Stimulated activated CD4-positive, alpha-beta T cell treated with anti-CD3 and anti-CD28 coated beads, Interleukin-1b, Interleukin-23, amount 100 ng/mL, for 48 hours (primary cell): ENCODE measurements at regions not wholly inside any gene's neighbourhood (a gene's known extent, or its start where the extent isn't known, plus 50 kb on each side); places are given as distances from the start of the nearest gene placed in this dataset.
"Not testable (repeated sequence)": the region's sequence is repeated elsewhere in the genome, so short reads cannot be mapped to it uniquely, and the experiment has no call there.

ENCODE experiments used
- DNase-seq: peaks from one replicate; pipeline ENCODE4 v3.0.0-alpha.2; 2020

- DNase-seq = no peak
Measured at GRCh38 chr4:33924239-33924638, 2320.1 kb downstream of the ARAP2 start.

GRCh38 chr4:33924811-33925210 is 2319.5 kb downstream of the ARAP2 start:
- DNase-seq = no peak

GRCh38 chr4:33930497-33930896 is 2313.8 kb downstream of the ARAP2 start:
- no peak for DNase-seq

- DNase-seq = no peak
Measured at GRCh38 chr4:33931026-33931425, 2313.3 kb downstream of the ARAP2 start.

GRCh38 chr4:33940281-33940680 is 2304.0 kb downstream of the ARAP2 start:
- DNase-seq = no peak

- no peak for DNase-seq
Measured at GRCh38 chr4:33941854-33942253, 2302.5 kb downstream of the ARAP2 start.

- DNase-seq = no peak
Measured at GRCh38 chr4:33948921-33949320, 2295.4 kb downstream of the ARAP2 start.

- DNase-seq = not testable (repeated sequence)
Measured at GRCh38 chr4:33953848-33954247, 2290.5 kb downstream of the ARAP2 start.

- DNase-seq = no peak
Measured at GRCh38 chr4:33954759-33955158, 2289.6 kb downstream of the ARAP2 start.

- DNase-seq = no peak
Measured at GRCh38 chr4:33959519-33959918, 2284.8 kb downstream of the ARAP2 start.

GRCh38 chr4:33961761-33962160 is 2282.6 kb downstream of the ARAP2 start:
- DNase-seq = no peak

GRCh38 chr4:33966808-33967207 is 2277.5 kb downstream of the ARAP2 start:
- DNase-seq = no peak

GRCh38 chr4:33974270-33974669 is 2270.0 kb downstream of the ARAP2 start:
- no peak for DNase-seq

- no peak for DNase-seq
Measured at GRCh38 chr4:33975995-33976394, 2268.3 kb downstream of the ARAP2 start.

- not testable (repeated sequence) for DNase-seq
Measured at GRCh38 chr4:33979781-33980180, 2264.5 kb downstream of the ARAP2 start.

GRCh38 chr4:33980361-33980760 is 2264.0 kb downstream of the ARAP2 start:
- no peak for DNase-seq

GRCh38 chr4:33989820-33990443 is 2254.4 kb downstream of the ARAP2 start:
- no peak for DNase-seq

GRCh38 chr4:33996075-33996718 is 2248.1 kb downstream of the ARAP2 start:
- DNase-seq = no peak

- DNase-seq = no peak
Measured at GRCh38 chr4:33998291-33998690, 2246.0 kb downstream of the ARAP2 start.

- no peak for DNase-seq
Measured at GRCh38 chr4:34000356-34000755, 2244.0 kb downstream of the ARAP2 start.

GRCh38 chr4:34006540-34006939 is 2237.8 kb downstream of the ARAP2 start:
- not testable (repeated sequence) for DNase-seq

- no peak for DNase-seq
Measured at GRCh38 chr4:34009951-34010350, 2234.4 kb downstream of the ARAP2 start.

GRCh38 chr4:34010751-34011519 is 2233.4 kb downstream of the ARAP2 start:
- DNase-seq = no peak

- no peak for DNase-seq
Measured at GRCh38 chr4:34035225-34035624, 2209.1 kb downstream of the ARAP2 start.
